Neural progenitor cell (in vitro differentiated cells): ENCODE measurements at regions not wholly inside any gene's neighbourhood (a gene's known extent, or its start where the extent isn't known, plus 50 kb on each side); places are given as distances from the start of the nearest gene placed in this dataset.

Source experiments
- DNase-seq: peaks from one replicate; pipeline ENCODE4 v3.0.0-alpha.2; 2016; ENCODE audit warnings: low spot score
- H2AFZ ChIP-seq: fragments of 200-600 bp; sonication (generic); replicated peaks from 2 replicates; pipeline ENCODE4 v1.6.1; 2016; ENCODE audit warnings: antibody characterized with exemption
- H3F3A ChIP-seq: fragments of 200-600 bp; sonication (generic); 2 replicates; pipeline ENCODE4 v1.6.1; 2016; ENCODE audit warnings: antibody characterized with exemption, low read depth
- H3K27ac ChIP-seq: fragments of 200-600 bp; sonication (generic); 2 replicates; pipeline ENCODE4 v1.5.1; 2016; ENCODE audit warnings: mild to moderate bottlenecking
- H3K27me3 ChIP-seq: fragments of 200-600 bp; sonication (generic); 2 replicates; pipeline ENCODE4 v1.6.1; 2016; ENCODE audit warnings: mild to moderate bottlenecking, moderate library complexity
- H3K36me3 ChIP-seq: fragments of 200-600 bp; sonication (generic); 2 replicates; pipeline ENCODE4 v1.5.1; 2016
- H3K4me1 ChIP-seq: fragments of 200-600 bp; sonication (generic); 2 replicates; pipeline ENCODE4 v1.6.1; 2016; ENCODE audit warnings: mixed run types
- H3K4me2 ChIP-seq: fragments of 200-600 bp; sonication (generic); 2 replicates; pipeline ENCODE4 v1.6.1; 2016
- H3K4me3 ChIP-seq: fragments of 200-600 bp; sonication (generic); 2 replicates; pipeline ENCODE4 v1.5.1; 2016
- H3K79me2 ChIP-seq: fragments of 200-600 bp; sonication (generic); 2 replicates; pipeline ENCODE4 v1.6.1; 2016; ENCODE audit warnings: low read depth
- H3K9ac ChIP-seq: fragments of 200-600 bp; sonication (generic); 2 replicates; pipeline ENCODE4 v1.6.1; 2016
- H3K9me3 ChIP-seq: fragments of 200-600 bp; sonication (generic); 2 replicates; pipeline ENCODE4 v1.5.1; 2016; ENCODE audit warnings: low read depth
- H4K20me1 ChIP-seq: fragments of 200-600 bp; sonication (generic); 2 replicates; pipeline ENCODE4 v1.6.1; 2016; ENCODE audit warnings: low read depth
- H3K27ac Mint-ChIP-seq: 3 replicates; pipeline ENCODE4 v1.8.0; 2021; ENCODE audit warnings: mixed read lengths
- H3K27me3 Mint-ChIP-seq: 2 replicates; pipeline ENCODE4 v1.8.0; 2022; ENCODE audit warnings: low read depth, mild to moderate bottlenecking, inconsistent platforms, moderate library complexity, mixed read lengths; ENCODE audit not compliant: insufficient read depth
- H3K36me3 Mint-ChIP-seq: 3 replicates; pipeline ENCODE4 v1.8.0; 2021; ENCODE audit warnings: mixed read lengths
- H3K4me1 Mint-ChIP-seq: 3 replicates; pipeline ENCODE4 v1.8.0; 2021; ENCODE audit warnings: mixed read lengths
- H3K4me3 Mint-ChIP-seq: 3 replicates; pipeline ENCODE4 v1.8.0; 2021; ENCODE audit warnings: mild to moderate bottlenecking, moderate library complexity, mixed read lengths
- H3K9me3 Mint-ChIP-seq: 3 replicates; pipeline ENCODE4 v1.8.0; 2020; ENCODE audit warnings: mixed read lengths
- CTCF ChIP-seq: fragments of 200-600 bp; sonication (generic); IDR thresholded peaks from 2 replicates; pipeline ENCODE4 v1.5.1; 2017; ENCODE audit warnings: antibody characterized with exemption, mild to moderate bottlenecking
- EZH2 ChIP-seq: fragments of 200-600 bp; sonication (generic); IDR thresholded peaks from 2 replicates; pipeline ENCODE4 v1.6.1; 2017; ENCODE audit warnings: antibody characterized with exemption, mild to moderate bottlenecking, moderate library complexity
- EZH2phosphoT487 ChIP-seq: fragments of 200-600 bp; sonication (generic); IDR thresholded peaks from 2 replicates; pipeline ENCODE4 v1.6.1; 2017; ENCODE audit warnings: antibody characterized with exemption

- no peaks in the 10 kb centered on the region for H3K9me3 Mint-ChIP-seq
- H3K27ac Mint-ChIP-seq = no peak overlapping the region
- H3K36me3 Mint-ChIP-seq = no peaks in the 10 kb centered on the region
- Histone ChIP-seq H3F3A (peaks cover 11% of the 10 kb centered on the region), H3K79me2 (no peaks in the 10 kb centered on the region), H3K27ac (no peak overlapping the region), H3K9ac (no peak overlapping the region), H4K20me1 (no peaks in the 10 kb centered on the region), H2AFZ (no peak overlapping the region), H3K9me3 (no peaks in the 10 kb centered on the region), H3K4me1 (peaks cover 20% of the 10 kb centered on the region), H3K27me3 (no peaks in the 10 kb centered on the region), H3K36me3 (no peaks in the 10 kb centered on the region), H3K4me2 (no peak overlapping the region), H3K4me3 (no peak overlapping the region)
- no peak for TF ChIP-seq CTCF
- no peak for TF ChIP-seq EZH2phosphoT487
- TF ChIP-seq EZH2 = no peak
- no peak overlapping the region for H3K4me3 Mint-ChIP-seq
- peaks cover 2% of the 10 kb centered on the region for H3K27me3 Mint-ChIP-seq
- no peak for DNase-seq
- H3K4me1 Mint-ChIP-seq = no peaks in the 10 kb centered on the region
Observed at GRCh38 chr1:163877016-163877415, 555.3 kb downstream of the NUF2 start.

GRCh38 chr1:163885510-163885909, 563.8 kb downstream of the NUF2 start:
- DNase-seq = no peak
- Histone ChIP-seq H4K20me1 (no peaks in the 10 kb centered on the region), H3K27ac (no peak overlapping the region), H3K9me3 (no peaks in the 10 kb centered on the region), H3K4me2 (no peak overlapping the region), H3K4me3 (no peak overlapping the region), H3K27me3 (no peaks in the 10 kb centered on the region), H3K9ac (no peak overlapping the region), H3F3A (no peaks in the 10 kb centered on the region), H3K36me3 (no peaks in the 10 kb centered on the region), H2AFZ (no peak overlapping the region), H3K4me1 (no peaks in the 10 kb centered on the region), H3K79me2 (no peaks in the 10 kb centered on the region)
- H3K27me3 Mint-ChIP-seq = no peaks in the 10 kb centered on the region
- no peak overlapping the region for H3K27ac Mint-ChIP-seq
- no peaks in the 10 kb centered on the region for H3K4me1 Mint-ChIP-seq
- TF ChIP-seq EZH2phosphoT487 = no peak
- TF ChIP-seq EZH2 = no peak
- TF ChIP-seq CTCF = no peak
- no peaks in the 10 kb centered on the region for H3K36me3 Mint-ChIP-seq
- H3K9me3 Mint-ChIP-seq = no peaks in the 10 kb centered on the region
- H3K4me3 Mint-ChIP-seq = no peak overlapping the region

- no peaks in the 10 kb centered on the region for H3K79me2 ChIP-seq
- H3K4me3 Mint-ChIP-seq = no peak overlapping the region
- no peak overlapping the region for H3K27ac ChIP-seq
- no peaks in the 10 kb centered on the region for H3F3A ChIP-seq
- no peak overlapping the region for H3K4me2 ChIP-seq
- no peaks in the 10 kb centered on the region for H3K9me3 Mint-ChIP-seq
- H3K4me1 ChIP-seq = no peaks in the 10 kb centered on the region
- DNase-seq = no peak
- no peaks in the 10 kb centered on the region for H3K36me3 ChIP-seq
- no peaks in the 10 kb centered on the region for H4K20me1 ChIP-seq
- no peak for TF ChIP-seq CTCF
- no peak for TF ChIP-seq EZH2
- TF ChIP-seq EZH2phosphoT487 = no peak
- H3K27me3 ChIP-seq = no peaks in the 10 kb centered on the region
- no peaks in the 10 kb centered on the region for H3K9me3 ChIP-seq
- H3K4me3 ChIP-seq = no peak overlapping the region
- no peaks in the 10 kb centered on the region for H3K4me1 Mint-ChIP-seq
- no peaks in the 10 kb centered on the region for H3K27me3 Mint-ChIP-seq
- H3K9ac ChIP-seq = no peak overlapping the region
- no peak overlapping the region for H2AFZ ChIP-seq
- no peak overlapping the region for H3K27ac Mint-ChIP-seq
- H3K36me3 Mint-ChIP-seq = no peaks in the 10 kb centered on the region
Observed at GRCh38 chr1:163896001-163896400, 574.2 kb downstream of the NUF2 start.
